D721Med (cell line): ENCODE measurements at regions not wholly inside any gene's neighbourhood (a gene's known extent, or its start where the extent isn't known, plus 50 kb on each side); places are given as distances from the start of the nearest gene placed in this dataset.

ENCODE experiments used
- DNase-seq: peaks from one replicate; pipeline ENCODE4 v3.0.0; 2011; ENCODE audit warnings: low spot score; ENCODE audit not compliant: insufficient read length
- FAIRE-seq: peaks from 2 replicates; lab custom pipeline; 2011; peaks lifted over from hg19 to GRCh38; lab: Jason Lieb, UNC
- TF ChIP-seq, protein P1 (sequence below): IDR thresholded peaks from 2 replicates; pipeline ENCODE4 v1.5.1; 2012; ENCODE audit warnings: mild to moderate bottlenecking, control low read depth; ENCODE audit not compliant: insufficient read depth; ENCODE audit errors: missing control alignments

DNA sequence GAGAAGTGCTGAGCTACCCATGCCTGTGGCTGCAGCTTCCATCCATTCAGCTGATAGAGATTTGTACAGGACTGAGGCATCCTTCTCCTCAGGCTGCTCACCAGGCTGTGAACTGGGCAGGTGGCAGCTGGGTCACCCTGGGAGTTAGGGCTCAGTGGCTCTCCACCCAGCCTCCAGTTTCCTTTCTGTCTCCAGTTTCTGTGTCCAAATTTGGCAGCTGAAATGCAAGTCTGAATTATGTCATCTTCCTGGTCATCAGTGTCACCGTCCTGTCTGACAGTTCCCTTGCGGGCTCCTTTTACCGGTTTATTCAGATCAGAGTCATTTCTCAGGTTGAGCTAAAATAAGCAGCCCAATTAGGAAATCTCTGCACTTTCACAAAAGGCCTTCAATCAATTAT lies 93.3 kb downstream of the EDN1 start:
- DNase-seq: no peak
- TF ChIP-seq, protein P1, sequence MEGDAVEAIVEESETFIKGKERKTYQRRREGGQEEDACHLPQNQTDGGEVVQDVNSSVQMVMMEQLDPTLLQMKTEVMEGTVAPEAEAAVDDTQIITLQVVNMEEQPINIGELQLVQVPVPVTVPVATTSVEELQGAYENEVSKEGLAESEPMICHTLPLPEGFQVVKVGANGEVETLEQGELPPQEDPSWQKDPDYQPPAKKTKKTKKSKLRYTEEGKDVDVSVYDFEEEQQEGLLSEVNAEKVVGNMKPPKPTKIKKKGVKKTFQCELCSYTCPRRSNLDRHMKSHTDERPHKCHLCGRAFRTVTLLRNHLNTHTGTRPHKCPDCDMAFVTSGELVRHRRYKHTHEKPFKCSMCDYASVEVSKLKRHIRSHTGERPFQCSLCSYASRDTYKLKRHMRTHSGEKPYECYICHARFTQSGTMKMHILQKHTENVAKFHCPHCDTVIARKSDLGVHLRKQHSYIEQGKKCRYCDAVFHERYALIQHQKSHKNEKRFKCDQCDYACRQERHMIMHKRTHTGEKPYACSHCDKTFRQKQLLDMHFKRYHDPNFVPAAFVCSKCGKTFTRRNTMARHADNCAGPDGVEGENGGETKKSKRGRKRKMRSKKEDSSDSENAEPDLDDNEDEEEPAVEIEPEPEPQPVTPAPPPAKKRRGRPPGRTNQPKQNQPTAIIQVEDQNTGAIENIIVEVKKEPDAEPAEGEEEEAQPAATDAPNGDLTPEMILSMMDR: no peak
- FAIRE-seq: no peak

DNA sequence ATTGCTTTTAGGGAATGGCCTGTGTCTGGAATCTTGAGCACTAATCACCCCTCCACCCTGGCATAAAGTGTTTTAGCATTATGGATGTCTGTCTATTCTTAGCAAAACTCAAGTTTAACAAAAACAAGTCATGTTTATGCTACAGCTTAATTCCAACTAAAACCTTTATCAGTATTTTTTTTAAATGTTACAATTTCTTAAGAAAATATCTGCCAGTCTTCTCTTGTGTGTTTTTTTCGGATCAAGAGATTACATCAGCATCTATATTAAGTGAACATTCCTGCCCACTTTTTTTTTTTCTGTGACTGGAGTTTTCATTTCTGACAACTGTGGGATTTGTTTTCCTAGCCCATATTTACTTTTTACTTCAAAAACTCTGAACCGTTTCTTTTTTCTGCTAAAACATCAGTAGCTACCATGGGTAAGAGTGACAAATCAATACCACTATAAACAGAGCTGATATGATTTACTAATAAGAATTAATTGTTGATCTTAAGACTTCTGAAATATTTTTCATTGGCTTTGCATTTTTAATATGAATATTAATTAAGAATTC lies 94.3 kb downstream of the EDN1 start:
- TF ChIP-seq, protein P1: no peak
- DNase-seq (no peak), FAIRE-seq (no peak)

DNA sequence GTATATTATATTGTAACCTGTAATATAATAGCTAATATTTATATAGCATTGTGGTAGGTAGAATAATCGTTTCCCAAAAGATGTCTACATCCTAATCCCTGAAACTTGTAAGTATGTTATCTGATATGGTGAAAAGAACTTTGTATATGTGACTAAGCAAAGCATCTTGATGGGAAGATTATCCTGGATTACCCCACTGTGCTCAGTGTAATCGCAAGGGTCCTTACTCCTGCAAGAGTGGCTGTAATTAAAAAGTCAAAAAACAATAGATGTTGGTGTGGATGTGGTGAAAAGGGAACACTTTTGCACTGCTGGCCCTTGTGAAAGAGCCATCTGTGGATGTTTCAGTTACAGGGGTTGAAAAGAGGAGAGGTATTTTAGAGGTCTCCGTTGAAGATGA lies 95.2 kb downstream of the EDN1 start:
- no peak for DNase-seq
- FAIRE-seq: peak; percentile 79
- TF ChIP-seq, protein P1: no peak

DNA sequence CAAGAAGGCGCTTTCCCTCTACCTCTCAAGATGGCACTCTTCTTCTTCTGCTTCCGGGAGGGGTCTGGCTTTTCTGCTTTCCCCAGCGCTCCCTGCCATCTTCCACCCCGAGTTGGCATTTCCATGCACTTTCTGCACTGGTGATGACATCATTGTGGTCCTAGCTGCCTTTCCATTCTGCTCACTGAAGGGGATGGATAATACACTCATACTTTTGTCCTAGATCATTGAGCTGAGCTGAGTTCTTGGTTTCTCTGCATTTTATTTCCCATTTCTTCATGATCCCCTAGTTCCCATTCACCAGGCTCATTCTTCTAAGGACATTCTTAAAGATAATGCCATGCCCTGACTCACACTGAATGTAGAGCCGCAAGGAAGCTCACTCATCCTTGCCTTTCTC lies 96.7 kb downstream of the EDN1 start:
- FAIRE-seq: no peak
- TF ChIP-seq, protein P1: no peak

DNA sequence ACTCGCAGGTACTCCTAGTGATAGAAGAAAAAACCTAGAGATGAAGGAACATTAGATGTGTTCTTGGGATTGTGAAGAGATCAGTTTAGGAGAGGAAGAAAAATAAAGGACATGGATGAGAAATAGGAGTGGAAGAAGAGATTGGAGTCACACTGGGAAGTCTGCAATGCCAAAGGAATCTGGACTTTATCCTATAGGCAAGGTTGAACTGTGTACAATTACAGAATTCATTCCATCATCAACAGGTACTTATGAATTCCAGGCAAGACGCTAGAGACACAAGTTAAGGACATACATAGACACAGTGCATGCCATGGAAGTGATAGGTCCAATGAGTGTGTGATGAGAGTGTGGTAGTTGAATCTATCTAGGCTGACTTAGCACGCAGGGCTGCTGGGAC lies 101.3 kb downstream of the EDN1 start:
- TF ChIP-seq, protein P1: no peak
- FAIRE-seq: no peak
- DNase-seq: no peak

More for the DNA sequence above, 96.7 kb downstream of the EDN1 start:
- DNase-seq: no peak

DNA sequence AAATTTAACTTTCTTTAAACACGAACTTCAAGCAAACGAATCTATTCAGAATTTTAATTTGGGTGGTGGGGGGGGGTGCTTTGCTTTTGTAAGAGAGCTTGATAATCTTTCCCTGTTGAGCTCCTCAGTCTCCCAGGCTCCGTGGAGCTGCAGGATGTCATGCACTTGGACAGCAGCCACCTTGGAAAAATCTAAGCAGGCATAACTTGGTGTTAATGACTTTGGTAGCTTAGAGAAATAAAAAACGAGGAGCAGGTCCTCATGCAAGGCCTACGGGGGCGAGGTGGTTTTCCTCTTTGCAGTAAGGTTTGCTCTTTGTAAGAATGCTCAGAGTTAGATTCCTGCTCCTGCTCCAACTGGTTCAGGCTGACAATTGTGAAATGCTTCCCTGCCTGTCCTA lies 102.3 kb downstream of the EDN1 start:
- FAIRE-seq (no peak), DNase-seq (no peak)
- TF ChIP-seq, protein P1: no peak

DNA sequence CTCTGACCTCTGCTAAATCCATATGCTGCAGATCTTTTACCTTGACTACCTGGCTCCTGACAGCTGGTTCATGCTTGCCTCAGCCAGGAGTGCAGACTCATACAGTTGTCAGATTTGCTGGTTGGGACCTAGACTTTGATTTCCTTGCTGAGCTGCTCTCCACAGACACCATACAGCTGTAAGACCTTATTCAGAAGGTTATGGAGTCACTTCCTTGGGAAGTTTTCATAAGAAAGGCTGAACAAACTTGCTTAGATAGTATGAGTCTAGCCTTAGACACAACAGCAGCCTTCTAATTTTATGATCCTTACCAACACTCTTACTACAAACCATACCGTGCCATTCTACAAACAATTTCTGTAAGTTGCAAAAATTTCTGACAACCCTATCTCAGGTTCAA lies 102.9 kb downstream of the EDN1 start:
- FAIRE-seq (no peak), DNase-seq (no peak)
- TF ChIP-seq, protein P1: no peak
